ENCODE measurements at regions not wholly inside any gene's neighbourhood (a gene's known extent, or its start where the extent isn't known, plus 50 kb on each side); places are given as distances from the start of the nearest gene placed in this dataset.

DNA sequence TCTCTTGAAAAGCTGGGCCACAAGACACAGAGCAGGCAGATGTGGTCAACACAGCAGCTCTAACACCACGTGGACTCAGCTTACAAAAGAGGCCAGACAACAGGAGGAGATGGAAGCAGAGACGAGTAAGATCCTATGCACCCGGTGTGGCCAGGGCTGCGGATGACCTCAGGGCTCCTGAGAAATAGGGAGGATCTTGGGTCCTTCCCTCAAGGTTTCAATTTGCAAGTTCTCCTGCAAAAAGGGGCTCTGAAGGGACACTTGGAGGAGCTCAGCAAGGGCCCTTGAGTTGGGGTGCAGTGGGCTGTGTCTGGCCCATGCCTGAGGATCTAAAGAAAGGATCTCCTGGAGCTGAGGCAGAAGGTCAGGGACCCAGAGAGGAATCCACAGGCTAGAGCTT, 249.5 kb upstream of the IGF1R start:
- no peak for TF ChIP-seq NFYB (CRISPR knock-in tag; conservative IDR thresholded peaks at IDR 0.05; ENCODE audit: low read depth)
- TF ChIP-seq, protein P1, sequence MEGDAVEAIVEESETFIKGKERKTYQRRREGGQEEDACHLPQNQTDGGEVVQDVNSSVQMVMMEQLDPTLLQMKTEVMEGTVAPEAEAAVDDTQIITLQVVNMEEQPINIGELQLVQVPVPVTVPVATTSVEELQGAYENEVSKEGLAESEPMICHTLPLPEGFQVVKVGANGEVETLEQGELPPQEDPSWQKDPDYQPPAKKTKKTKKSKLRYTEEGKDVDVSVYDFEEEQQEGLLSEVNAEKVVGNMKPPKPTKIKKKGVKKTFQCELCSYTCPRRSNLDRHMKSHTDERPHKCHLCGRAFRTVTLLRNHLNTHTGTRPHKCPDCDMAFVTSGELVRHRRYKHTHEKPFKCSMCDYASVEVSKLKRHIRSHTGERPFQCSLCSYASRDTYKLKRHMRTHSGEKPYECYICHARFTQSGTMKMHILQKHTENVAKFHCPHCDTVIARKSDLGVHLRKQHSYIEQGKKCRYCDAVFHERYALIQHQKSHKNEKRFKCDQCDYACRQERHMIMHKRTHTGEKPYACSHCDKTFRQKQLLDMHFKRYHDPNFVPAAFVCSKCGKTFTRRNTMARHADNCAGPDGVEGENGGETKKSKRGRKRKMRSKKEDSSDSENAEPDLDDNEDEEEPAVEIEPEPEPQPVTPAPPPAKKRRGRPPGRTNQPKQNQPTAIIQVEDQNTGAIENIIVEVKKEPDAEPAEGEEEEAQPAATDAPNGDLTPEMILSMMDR (IDR thresholded peaks at IDR 0.05) = no peak
- TF ChIP-seq ZNF121 (CRISPR knock-in tag; IDR thresholded peaks at IDR 0.05) = no peak

All from WTC11 (cell line).